ENCODE measurements at regions not wholly inside any gene's neighbourhood (a gene's known extent, or its start where the extent isn't known, plus 50 kb on each side); places are given as distances from the start of the nearest gene placed in this dataset.

DNA sequence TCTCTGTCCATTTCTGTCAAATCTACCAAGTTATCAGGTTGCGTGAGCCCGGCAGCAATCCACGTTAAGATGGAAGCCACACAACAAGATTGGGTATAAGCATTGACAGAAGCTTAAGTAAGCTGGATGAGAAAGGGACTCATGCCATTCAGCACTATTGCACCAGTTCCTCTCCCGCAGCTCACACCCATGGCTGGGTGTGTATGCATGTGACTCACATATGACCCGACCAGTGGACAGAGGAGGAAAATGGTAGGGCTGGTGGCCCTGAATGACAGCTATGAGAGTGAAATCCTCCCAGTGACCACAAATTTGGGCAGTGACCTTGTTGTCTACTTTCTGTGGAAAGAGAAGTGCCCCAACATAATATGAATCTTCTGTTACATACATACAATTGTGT lies 113.5 kb downstream of the OTOR start:
- ChIA-PET CTCF (no interaction called here), POLR2A (ENCODE audit: low non-redundant PET) (no interaction called here)
- H3K4me1 ChIP-seq (ENCODE audit: insufficient read depth, low read length, poor library complexity, severe bottlenecking) = no peaks in the 10 kb centered on the region
- intact Hi-C loops (cut with micrococcal nuclease; ENCODE audit: unreplicated experiment) = no loop called here
- H3K27me3 ChIP-seq (replicated peaks; ENCODE audit: insufficient read depth, low read depth, low read length, poor library complexity) = no peaks in the 10 kb centered on the region
- no TSS peak for BruUV-seq (replicated peaks)
- peaks cover 6% of the 10 kb centered on the region for H3K9me3 ChIP-seq (ENCODE audit: low read depth, low read length, poor library complexity, severe bottlenecking)
- no peaks in the 10 kb centered on the region for H3K36me3 ChIP-seq (ENCODE audit: insufficient read depth, low read length, poor library complexity, severe bottlenecking)
- H3K4me3 ChIP-seq (ENCODE audit: low read depth, low read length, poor library complexity, severe bottlenecking) = no peak overlapping the region
- TF ChIP-seq, protein P1, sequence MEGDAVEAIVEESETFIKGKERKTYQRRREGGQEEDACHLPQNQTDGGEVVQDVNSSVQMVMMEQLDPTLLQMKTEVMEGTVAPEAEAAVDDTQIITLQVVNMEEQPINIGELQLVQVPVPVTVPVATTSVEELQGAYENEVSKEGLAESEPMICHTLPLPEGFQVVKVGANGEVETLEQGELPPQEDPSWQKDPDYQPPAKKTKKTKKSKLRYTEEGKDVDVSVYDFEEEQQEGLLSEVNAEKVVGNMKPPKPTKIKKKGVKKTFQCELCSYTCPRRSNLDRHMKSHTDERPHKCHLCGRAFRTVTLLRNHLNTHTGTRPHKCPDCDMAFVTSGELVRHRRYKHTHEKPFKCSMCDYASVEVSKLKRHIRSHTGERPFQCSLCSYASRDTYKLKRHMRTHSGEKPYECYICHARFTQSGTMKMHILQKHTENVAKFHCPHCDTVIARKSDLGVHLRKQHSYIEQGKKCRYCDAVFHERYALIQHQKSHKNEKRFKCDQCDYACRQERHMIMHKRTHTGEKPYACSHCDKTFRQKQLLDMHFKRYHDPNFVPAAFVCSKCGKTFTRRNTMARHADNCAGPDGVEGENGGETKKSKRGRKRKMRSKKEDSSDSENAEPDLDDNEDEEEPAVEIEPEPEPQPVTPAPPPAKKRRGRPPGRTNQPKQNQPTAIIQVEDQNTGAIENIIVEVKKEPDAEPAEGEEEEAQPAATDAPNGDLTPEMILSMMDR (conservative IDR thresholded peaks at IDR 0.05; ENCODE audit: low read depth, low read length) = no peak
- no peak for TF ChIP-seq EZH2 (IDR thresholded peaks at IDR 0.05; ENCODE audit: borderline replicate concordance, low read depth, low read length, poor library complexity, severe bottlenecking)
- no peak overlapping the region for H3K27ac ChIP-seq (ENCODE audit: low read depth, low read length, poor library complexity, severe bottlenecking)
- no peak for DNase-seq (ENCODE audit: low spot score)

GRCh38 chr20:16863303-16863702 lies 115.1 kb downstream of the OTOR start:
- ChIA-PET CTCF (interaction anchor here (0.6 kb wide), 1 partner anchor 23 kb away, joined by 4 read pairs; no protein-coding TSS in a partner anchor), POLR2A (ENCODE audit: low non-redundant PET) (no interaction called here)
- no peak for TF ChIP-seq EZH2 (IDR thresholded peaks at IDR 0.05; ENCODE audit: borderline replicate concordance, low read depth, low read length, poor library complexity, severe bottlenecking)
- TF ChIP-seq, protein P1 (conservative IDR thresholded peaks at IDR 0.05; ENCODE audit: low read depth, low read length) = no peak
- Histone ChIP-seq H3K27ac (ENCODE audit: low read depth, low read length, poor library complexity, severe bottlenecking) (no peak overlapping the region), H3K36me3 (ENCODE audit: insufficient read depth, low read length, poor library complexity, severe bottlenecking) (no peaks in the 10 kb centered on the region), H3K4me3 (ENCODE audit: low read depth, low read length, poor library complexity, severe bottlenecking) (no peak overlapping the region), H3K27me3 (replicated peaks; ENCODE audit: insufficient read depth, low read depth, low read length, poor library complexity) (no peaks in the 10 kb centered on the region), H3K4me1 (ENCODE audit: insufficient read depth, low read length, poor library complexity, severe bottlenecking) (no peaks in the 10 kb centered on the region), H3K9me3 (ENCODE audit: low read depth, low read length, poor library complexity, severe bottlenecking) (no peaks in the 10 kb centered on the region)
- no peak for DNase-seq (ENCODE audit: low spot score)
- BruUV-seq (replicated peaks) = no TSS peak
- intact Hi-C loops (cut with micrococcal nuclease; ENCODE audit: unreplicated experiment) = no loop called here

- POLR2A ChIA-PET (ENCODE audit: low non-redundant PET) = no interaction called here
- Histone ChIP-seq H3K27me3 (replicated peaks; ENCODE audit: insufficient read depth, low read depth, low read length, poor library complexity) (no peaks in the 10 kb centered on the region), H3K4me3 (ENCODE audit: low read depth, low read length, poor library complexity, severe bottlenecking) (no peak overlapping the region), H3K4me1 (ENCODE audit: insufficient read depth, low read length, poor library complexity, severe bottlenecking) (no peaks in the 10 kb centered on the region), H3K9me3 (ENCODE audit: low read depth, low read length, poor library complexity, severe bottlenecking) (no peaks in the 10 kb centered on the region), H3K27ac (ENCODE audit: low read depth, low read length, poor library complexity, severe bottlenecking) (no peak overlapping the region), H3K36me3 (ENCODE audit: insufficient read depth, low read length, poor library complexity, severe bottlenecking) (no peaks in the 10 kb centered on the region)
- BruUV-seq (replicated peaks) = no TSS peak
- peak; percentile 76 for DNase-seq (ENCODE audit: low spot score)
- TF ChIP-seq, protein P1 (conservative IDR thresholded peaks at IDR 0.05; ENCODE audit: low read depth, low read length) = no peak
- no peak for TF ChIP-seq EZH2 (IDR thresholded peaks at IDR 0.05; ENCODE audit: borderline replicate concordance, low read depth, low read length, poor library complexity, severe bottlenecking)
- CTCF ChIA-PET = no interaction called here
- intact Hi-C loops (cut with micrococcal nuclease; ENCODE audit: unreplicated experiment) = no loop called here
Observed at GRCh38 chr20:16864069-16864468, 115.9 kb downstream of the OTOR start.
